Tibial nerve (tissue), 4 donors: ENCODE measurements at regions not wholly inside any gene's neighbourhood (a gene's known extent, or its start where the extent isn't known, plus 50 kb on each side); places are given as distances from the start of the nearest gene placed in this dataset.
A peak's percentile ranks its signal among the peaks of the same experiment; 100 is the strongest.

Experiments
- DNase-seq, 2 donors: peaks; one replicate each; pipeline ENCODE4 v3.0.0-alpha.2; 2019; ENCODE audit warnings: low spot score in 2 of 2
- H3K27ac ChIP-seq, 4 donors: fragments of 200-600 bp; sonication (generic) in 3 of 4; one replicate each; pipeline ENCODE4 v1.5.1; 2017 to 2019; ENCODE audit warnings: mild to moderate bottlenecking in 1 of 4
- H3K27me3 ChIP-seq, 2 donors: fragments of 200-600 bp; sonication (generic) in 1 of 2; one replicate each; pipeline versions ENCODE4 v1.5.1 to v1.6.0; 2017 to 2019
- H3K36me3 ChIP-seq, 3 donors: fragments of 200-600 bp; sonication (generic); one replicate each; pipeline ENCODE4 v1.5.1; 2018 to 2019
- H3K4me1 ChIP-seq, 4 donors: fragments of 200-600 bp; sonication (generic) in 3 of 4; one replicate each; pipeline ENCODE4 v1.5.1; 2017 to 2019
- H3K4me3 ChIP-seq, 4 donors: fragments of 200-600 bp; sonication (generic) in 3 of 4; one replicate each; pipeline ENCODE4 v1.5.1; 2017 to 2019; ENCODE audit warnings: mild to moderate bottlenecking in 1 of 4, moderate library complexity in 1 of 4
- H3K9me3 ChIP-seq, 4 donors: fragments of 200-600 bp; sonication (generic) in 3 of 4; one replicate each; pipeline ENCODE4 v1.5.1; 2017 to 2019
- EP300 ChIP-seq, 2 donors: sonication (generic); formaldehyde crosslinking; IDR thresholded peaks; one replicate each; pipeline ENCODE4 v1.6.1; 2017; ENCODE audit warnings: antibody characterized with exemption in 2 of 2, mild to moderate bottlenecking in 1 of 2
- POLR2A ChIP-seq, 2 donors: fragments of 450-650 bp; IDR thresholded peaks; one replicate each; pipeline ENCODE4 v1.6.1; 2017; ENCODE audit warnings: antibody characterized with exemption in 2 of 2, mild to moderate bottlenecking in 2 of 2, moderate library complexity in 2 of 2
- WGBS, 2 donors: methylation state at CpG; one replicate each; pipeline ENCODE4 v1.1.5; 2018; 5-methylcytosine and 5-hydroxymethylcytosine counted together
- TF ChIP-seq, protein P1 (sequence below), 5 experiments: fragments of 200-600 bp in 3 of 5; fragments of 450-650 bp in 2 of 5; sonication (generic) in 3 of 5; IDR thresholded peaks; one replicate each; pipeline ENCODE4 v1.5.1; 2016 to 2019; ENCODE audit warnings: antibody characterized with exemption in 5 of 5, mild to moderate bottlenecking in 3 of 5, moderate library complexity in 2 of 5

- peaks cover 0 to 17% (median 4%) of the 10 kb centered on the region in 4 donors for H3K4me1 ChIP-seq
- H3K9me3 ChIP-seq: no peaks in the 10 kb centered on the region
- no peak for DNase-seq
- 64 to 67% methylated on average over 7 of the region's 7 CpGs for WGBS, 2 donors
- H3K27ac ChIP-seq: no peak overlapping the region
- H3K27me3 ChIP-seq: peaks cover 0 to 10% of the 10 kb centered on the region in 2 donors
- TF ChIP-seq EP300 (IDR thresholded peaks at IDR 0.05) (no peak), POLR2A (IDR thresholded peaks at IDR 0.05) (no peak)
- TF ChIP-seq, protein P1, sequence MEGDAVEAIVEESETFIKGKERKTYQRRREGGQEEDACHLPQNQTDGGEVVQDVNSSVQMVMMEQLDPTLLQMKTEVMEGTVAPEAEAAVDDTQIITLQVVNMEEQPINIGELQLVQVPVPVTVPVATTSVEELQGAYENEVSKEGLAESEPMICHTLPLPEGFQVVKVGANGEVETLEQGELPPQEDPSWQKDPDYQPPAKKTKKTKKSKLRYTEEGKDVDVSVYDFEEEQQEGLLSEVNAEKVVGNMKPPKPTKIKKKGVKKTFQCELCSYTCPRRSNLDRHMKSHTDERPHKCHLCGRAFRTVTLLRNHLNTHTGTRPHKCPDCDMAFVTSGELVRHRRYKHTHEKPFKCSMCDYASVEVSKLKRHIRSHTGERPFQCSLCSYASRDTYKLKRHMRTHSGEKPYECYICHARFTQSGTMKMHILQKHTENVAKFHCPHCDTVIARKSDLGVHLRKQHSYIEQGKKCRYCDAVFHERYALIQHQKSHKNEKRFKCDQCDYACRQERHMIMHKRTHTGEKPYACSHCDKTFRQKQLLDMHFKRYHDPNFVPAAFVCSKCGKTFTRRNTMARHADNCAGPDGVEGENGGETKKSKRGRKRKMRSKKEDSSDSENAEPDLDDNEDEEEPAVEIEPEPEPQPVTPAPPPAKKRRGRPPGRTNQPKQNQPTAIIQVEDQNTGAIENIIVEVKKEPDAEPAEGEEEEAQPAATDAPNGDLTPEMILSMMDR (IDR thresholded peaks at IDR 0.05): no peak
- no peak overlapping the region for H3K4me3 ChIP-seq
- H3K36me3 ChIP-seq: no peaks in the 10 kb centered on the region
Observed at GRCh38 chr1:101307985-101308689, 71.3 kb downstream of the S1PR1 start.

DNA sequence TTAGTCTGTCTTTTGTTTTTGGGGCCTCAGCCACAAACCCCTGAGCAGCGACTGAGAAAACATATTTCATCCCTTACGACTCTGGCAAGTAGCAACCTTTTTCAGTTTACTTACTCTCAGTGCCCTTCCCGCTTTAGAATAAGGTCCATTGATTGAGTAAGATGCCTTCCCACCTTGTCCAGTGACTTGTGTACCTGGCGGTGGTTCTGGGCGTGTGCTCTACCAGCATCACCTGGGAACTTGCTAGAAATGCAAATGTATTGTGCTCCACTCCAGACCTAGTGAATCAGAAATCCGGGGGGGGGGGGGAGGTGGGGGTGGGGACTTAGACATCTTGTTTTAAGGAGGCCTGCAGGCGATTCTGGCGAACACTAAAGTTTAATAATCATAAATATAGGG, 72.1 kb downstream of the S1PR1 start:
- Histone ChIP-seq H3K27ac (no peak overlapping the region), H3K4me1 (peaks cover 0 to 17% (median 4%) of the 10 kb centered on the region in 4 donors), H3K36me3 (no peaks in the 10 kb centered on the region), H3K4me3 (peak overlapping the region in 1 of 4 donors; percentile 40), H3K27me3 (peaks cover 0 to 10% of the 10 kb centered on the region in 2 donors), H3K9me3 (no peaks in the 10 kb centered on the region)
- TF ChIP-seq, protein P1 (IDR thresholded peaks at IDR 0.05): no peak
- TF ChIP-seq POLR2A (IDR thresholded peaks at IDR 0.05) (no peak), EP300 (IDR thresholded peaks at IDR 0.05) (no peak)
- DNase-seq: no peak
- 18 to 24% methylated on average over 8 of the region's 8 CpGs for whole genome bisulfite sequencing, 2 donors

DNA sequence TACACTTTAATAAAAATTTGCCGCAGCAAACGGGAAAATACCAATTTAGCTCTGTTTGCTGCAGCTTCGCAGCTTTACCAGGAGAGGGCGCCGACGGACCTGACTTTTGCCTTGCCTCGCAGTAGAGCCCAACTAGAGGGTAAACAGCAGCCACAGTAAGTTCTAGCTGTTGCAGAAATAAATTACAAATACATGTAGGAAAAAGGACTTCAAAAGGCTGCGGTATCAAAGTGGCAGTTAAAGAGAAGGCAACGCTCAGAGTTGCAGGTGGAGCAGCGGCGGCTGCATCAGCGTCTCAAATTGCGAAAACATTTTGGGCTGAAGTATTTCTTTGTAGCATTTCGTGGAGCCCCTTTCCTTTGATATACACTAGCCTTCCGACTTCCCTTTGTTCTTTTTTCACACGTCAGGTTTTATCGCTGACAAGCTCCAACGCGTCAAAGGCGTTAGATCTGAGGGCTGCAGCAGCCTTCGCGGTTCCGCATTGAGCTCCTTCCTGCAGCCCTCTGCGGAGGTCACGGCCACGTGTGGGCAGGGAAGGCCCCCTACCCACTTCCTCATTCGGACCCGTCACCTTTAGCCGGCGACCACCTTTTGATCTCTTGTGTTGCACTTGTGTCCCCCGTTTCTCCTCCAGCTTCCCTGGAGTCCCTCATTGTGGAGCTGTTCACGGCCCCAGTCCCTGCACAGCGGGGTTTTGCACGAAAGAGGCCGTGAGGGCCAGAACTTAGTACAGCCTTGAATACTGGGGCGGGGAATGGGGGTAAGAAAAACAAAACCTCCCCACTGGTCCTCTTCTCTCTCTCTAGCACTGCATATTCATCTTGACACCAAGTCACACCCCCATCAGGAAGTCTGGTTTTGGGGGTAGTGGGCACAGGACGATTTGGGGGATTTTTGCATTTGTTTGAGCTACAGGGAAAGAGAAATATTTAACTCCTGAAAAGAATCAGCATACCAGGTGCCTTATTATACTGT, 72.8 kb downstream of the S1PR1 start:
- Histone ChIP-seq H3K27me3 (peaks cover 0 to 10% of the 10 kb centered on the region in 2 donors), H3K9me3 (no peaks in the 10 kb centered on the region), H3K27ac (peak overlapping the region in 1 of 4 donors; percentile 41), H3K4me1 (peaks cover 0 to 17% (median 4%) of the 10 kb centered on the region in 4 donors), H3K4me3 (peak overlapping the region; percentile 20 to 40 (median 24)), H3K36me3 (no peaks in the 10 kb centered on the region)
- 5 to 6% methylated on average over 37 of the region's 37 CpGs for WGBS, 2 donors
- TF ChIP-seq EP300 (IDR thresholded peaks at IDR 0.05): no peak
- no peak for TF ChIP-seq POLR2A (IDR thresholded peaks at IDR 0.05)
- TF ChIP-seq, protein P1 (IDR thresholded peaks at IDR 0.05): peak; percentile 59 to 87 (median 81)
- peak in 1 of 2 donors; percentile 33 for DNase-seq

- peaks cover 0 to 17% (median 4%) of the 10 kb centered on the region in 4 donors for H3K4me1 ChIP-seq
- no peak for DNase-seq
- peaks cover 0 to 10% of the 10 kb centered on the region in 2 donors for H3K27me3 ChIP-seq
- H3K9me3 ChIP-seq: no peaks in the 10 kb centered on the region
- H3K4me3 ChIP-seq: no peak overlapping the region
- no peak overlapping the region for H3K27ac ChIP-seq
- TF ChIP-seq, protein P1 (IDR thresholded peaks at IDR 0.05): no peak
- TF ChIP-seq EP300 (IDR thresholded peaks at IDR 0.05): no peak
- no peak for TF ChIP-seq POLR2A (IDR thresholded peaks at IDR 0.05)
- H3K36me3 ChIP-seq: no peaks in the 10 kb centered on the region
- 45 to 59% methylated on average over 2 of the region's 2 CpGs for WGBS, 2 donors
Observed at GRCh38 chr1:101310506-101310905, 73.7 kb downstream of the S1PR1 start.
